ENCODE measurements at regions not wholly inside any gene's neighbourhood (a gene's known extent, or its start where the extent isn't known, plus 50 kb on each side); places are given as distances from the start of the nearest gene placed in this dataset.

- TF ChIP-seq CTCF (IDR thresholded peaks at IDR 0.05; ENCODE audit: poor library complexity, severe bottlenecking) (no peak), EZH2 (IDR thresholded peaks at IDR 0.05; ENCODE audit: borderline replicate concordance, insufficient read depth, low read length, poor library complexity, severe bottlenecking) (no peak), MXI1 (conservative IDR thresholded peaks at IDR 0.05; ENCODE audit: poor library complexity, severe bottlenecking) (no peak), POLR2AphosphoS5 (IDR thresholded peaks at IDR 0.05) (peak; percentile 54)
Measured at GRCh38 chr1:102535829-102536505, 539.2 kb upstream of the OLFM3 start.

Measured in neural cell (in vitro differentiated cells).